SK-N-MC (cell line): ENCODE measurements at regions not wholly inside any gene's neighbourhood (a gene's known extent, or its start where the extent isn't known, plus 50 kb on each side); places are given as distances from the start of the nearest gene placed in this dataset.

Experiments
- EZH2 ChIP-seq: fragments of 200-600 bp; sonication (generic); IDR thresholded peaks from one replicate; pipeline ENCODE4 v1.6.1; 2017; ENCODE audit warnings: antibody characterized with exemption
- POLR2AphosphoS5 ChIP-seq: IDR thresholded peaks from 2 replicates; pipeline ENCODE4 v1.6.1; 2012; ENCODE audit warnings: mild to moderate bottlenecking, low read depth, low read length, borderline replicate concordance

- TF ChIP-seq POLR2AphosphoS5: no peak
- no peak for TF ChIP-seq EZH2
Observed at GRCh38 chr3:127464642-127465041, 125.9 kb downstream of the TPRA1 start.
